Adrenal gland (tissue), 9 donors: ENCODE measurements at regions not wholly inside any gene's neighbourhood (a gene's known extent, or its start where the extent isn't known, plus 50 kb on each side); places are given as distances from the start of the nearest gene placed in this dataset.
A peak's percentile ranks its signal among the peaks of the same experiment; 100 is the strongest.

Source experiments
- DNase-seq, 7 donors: peaks; one replicate each; pipeline ENCODE4 v3.0.0-alpha.2; 2019 to 2020
- H3K27ac ChIP-seq, 5 donors: fragments of 200-600 bp; sonication (generic) in 4 of 5; 1 replicate in 3 of 5; 2 replicates in 2 of 5; pipeline versions ENCODE4 v1.5.1 to v1.8.0; 2016 to 2020; ENCODE audit warnings: mild to moderate bottlenecking in 1 of 5
- H3K27me3 ChIP-seq: fragments of 200-600 bp; 2 replicates; pipeline ENCODE4 v1.8.0; 2021
- H3K36me3 ChIP-seq, 2 donors: fragments of 200-600 bp; replicated peaks in 1 of 2; 1 replicate in 1 of 2; 2 replicates in 1 of 2; pipeline versions ENCODE4 v1.5.1 to v1.8.0; 2018 to 2022
- H3K4me1 ChIP-seq, 2 donors: fragments of 200-600 bp; replicated peaks in 1 of 2; 1 replicate in 1 of 2; 2 replicates in 1 of 2; pipeline versions ENCODE4 v1.5.1 to v1.8.0; 2018 to 2021
- H3K4me3 ChIP-seq, 4 donors: fragments of 200-600 bp; sonication (generic) in 3 of 4; one replicate each; pipeline ENCODE4 v1.5.1; 2016 to 2018
- H3K9me3 ChIP-seq, 3 donors: fragments of 200-600 bp; sonication (generic) in 1 of 3; replicated peaks in 1 of 3; 1 replicate in 2 of 3; 2 replicates in 1 of 3; pipeline versions ENCODE4 v1.5.1 to v1.8.0; 2016 to 2021
- POLR2A ChIP-seq, 2 donors: fragments of 450-650 bp; IDR thresholded peaks; one replicate each; pipeline ENCODE4 v1.6.1; 2017; ENCODE audit warnings: antibody characterized with exemption in 2 of 2, mild to moderate bottlenecking in 2 of 2, moderate library complexity in 1 of 2
- WGBS, 4 donors: extraction: QIAGEN DNeasy Blood & Tissue Kit in 2 of 4; methylation state at CpG; one replicate each; pipeline versions ENCODE4 v1.1.5 to v1.1.7; 2013 to 2017; 5-methylcytosine and 5-hydroxymethylcytosine counted together
- intact Hi-C, 2 donors: fragments of 100-400 bp; cut with DNase I; formaldehyde crosslinking; loops; one replicate each; pipeline versions ENCODE4 v1.14.1 to v1.15.0; 2022 to 2023
- TF ChIP-seq, protein P1 (sequence below), 6 experiments: fragments of 450-650 bp in 4 of 6; fragments of 200-600 bp in 2 of 6; sonication (generic) in 1 of 6; IDR thresholded peaks; 1 replicate in 5 of 6; 2 replicates in 1 of 6; pipeline versions ENCODE4 v1.5.1 to v1.8.0; 2016 to 2021; ENCODE audit warnings: antibody characterized with exemption in 6 of 6, mild to moderate bottlenecking in 2 of 6, moderate library complexity in 1 of 6
- donor health status: healthy with polysubstance abuse.
- donor health status: Bipolar disorder and iron deficiency.
- donor health status: DM: yes; HTN: yes; CAD: no.
- donor health status: DM: no; HTN: no; CAD: no.
- donor health status: DM: no; HTN: no; CAD: no.

- Histone ChIP-seq H3K4me3 (no peak overlapping the region), H3K27me3 (no peaks in the 10 kb centered on the region), H3K27ac (no peak overlapping the region), H3K36me3 (no peaks in the 10 kb centered on the region), H3K4me1 (peaks cover 0 to 9% of the 10 kb centered on the region in 2 donors), H3K9me3 (no peaks in the 10 kb centered on the region)
- intact Hi-C loops = loop anchor here in 1 of 2 donors (5.0 kb wide), 1 partner anchor 554 kb away; no protein-coding TSS in a partner anchor
- 66 to 76% (median 72%) methylated on average over 4 of the region's 4 CpGs for WGBS, 4 donors
- no peak for DNase-seq
- no peak for TF ChIP-seq POLR2A (IDR thresholded peaks at IDR 0.05)
- TF ChIP-seq, protein P1, sequence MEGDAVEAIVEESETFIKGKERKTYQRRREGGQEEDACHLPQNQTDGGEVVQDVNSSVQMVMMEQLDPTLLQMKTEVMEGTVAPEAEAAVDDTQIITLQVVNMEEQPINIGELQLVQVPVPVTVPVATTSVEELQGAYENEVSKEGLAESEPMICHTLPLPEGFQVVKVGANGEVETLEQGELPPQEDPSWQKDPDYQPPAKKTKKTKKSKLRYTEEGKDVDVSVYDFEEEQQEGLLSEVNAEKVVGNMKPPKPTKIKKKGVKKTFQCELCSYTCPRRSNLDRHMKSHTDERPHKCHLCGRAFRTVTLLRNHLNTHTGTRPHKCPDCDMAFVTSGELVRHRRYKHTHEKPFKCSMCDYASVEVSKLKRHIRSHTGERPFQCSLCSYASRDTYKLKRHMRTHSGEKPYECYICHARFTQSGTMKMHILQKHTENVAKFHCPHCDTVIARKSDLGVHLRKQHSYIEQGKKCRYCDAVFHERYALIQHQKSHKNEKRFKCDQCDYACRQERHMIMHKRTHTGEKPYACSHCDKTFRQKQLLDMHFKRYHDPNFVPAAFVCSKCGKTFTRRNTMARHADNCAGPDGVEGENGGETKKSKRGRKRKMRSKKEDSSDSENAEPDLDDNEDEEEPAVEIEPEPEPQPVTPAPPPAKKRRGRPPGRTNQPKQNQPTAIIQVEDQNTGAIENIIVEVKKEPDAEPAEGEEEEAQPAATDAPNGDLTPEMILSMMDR (IDR thresholded peaks at IDR 0.05) = no peak
Observed at GRCh38 chr7:28297801-28298459, 114.4 kb upstream of the CREB5 start.

- no peaks in the 10 kb centered on the region for H3K36me3 ChIP-seq
- H3K4me1 ChIP-seq = peaks cover 0 to 9% of the 10 kb centered on the region in 2 donors
- intact Hi-C loops = loop anchor here in 1 of 2 donors (5.0 kb wide), 1 partner anchor 553 kb away; no protein-coding TSS in a partner anchor
- no peaks in the 10 kb centered on the region for H3K27me3 ChIP-seq
- DNase-seq = peak; percentile 21 to 78 (median 50)
- TF ChIP-seq POLR2A (IDR thresholded peaks at IDR 0.05) = no peak
- TF ChIP-seq, protein P1 (IDR thresholded peaks at IDR 0.05) = peak; percentile 30 to 61 (median 48)
- WGBS, 4 donors = 22 to 42% (median 31%) methylated on average over 7 of the region's 7 CpGs
- no peak overlapping the region for H3K4me3 ChIP-seq
- H3K9me3 ChIP-seq = no peaks in the 10 kb centered on the region
- no peak overlapping the region for H3K27ac ChIP-seq
Observed at GRCh38 chr7:28298870-28299518, 113.3 kb upstream of the CREB5 start.

DNA sequence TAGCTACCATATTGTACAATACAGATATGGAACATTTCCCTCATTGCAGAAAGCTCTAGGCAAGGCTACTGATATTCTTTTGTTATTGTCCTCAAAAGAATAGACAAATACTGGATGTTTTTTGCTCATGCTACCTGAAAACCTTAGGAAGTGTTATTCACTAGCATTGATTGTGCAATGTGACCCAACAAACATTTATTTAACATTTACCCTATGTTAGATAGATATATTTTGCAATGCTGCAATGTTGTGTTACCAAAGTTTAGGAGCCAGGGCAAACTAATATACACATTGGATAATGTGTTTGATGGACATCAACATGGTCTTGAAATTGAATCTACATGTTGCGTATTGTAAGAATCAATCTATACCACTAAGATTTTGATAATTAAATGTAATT is 112.8 kb upstream of the CREB5 start:
- Histone ChIP-seq H3K27me3 (no peaks in the 10 kb centered on the region), H3K9me3 (no peaks in the 10 kb centered on the region), H3K4me1 (peaks cover 0 to 9% of the 10 kb centered on the region in 2 donors), H3K27ac (no peak overlapping the region), H3K4me3 (no peak overlapping the region), H3K36me3 (no peaks in the 10 kb centered on the region)
- TF ChIP-seq, protein P1 (IDR thresholded peaks at IDR 0.05) = no peak
- no peak for TF ChIP-seq POLR2A (IDR thresholded peaks at IDR 0.05)
- DNase-seq = no peak
- intact Hi-C loops = loop anchor here in 1 of 2 donors (5.0 kb wide), 1 partner anchor 553 kb away; no protein-coding TSS in a partner anchor
- 95 to 100% (median 100%) methylated on average over 1 of the region's 1 CpG for WGBS, 4 donors

DNA sequence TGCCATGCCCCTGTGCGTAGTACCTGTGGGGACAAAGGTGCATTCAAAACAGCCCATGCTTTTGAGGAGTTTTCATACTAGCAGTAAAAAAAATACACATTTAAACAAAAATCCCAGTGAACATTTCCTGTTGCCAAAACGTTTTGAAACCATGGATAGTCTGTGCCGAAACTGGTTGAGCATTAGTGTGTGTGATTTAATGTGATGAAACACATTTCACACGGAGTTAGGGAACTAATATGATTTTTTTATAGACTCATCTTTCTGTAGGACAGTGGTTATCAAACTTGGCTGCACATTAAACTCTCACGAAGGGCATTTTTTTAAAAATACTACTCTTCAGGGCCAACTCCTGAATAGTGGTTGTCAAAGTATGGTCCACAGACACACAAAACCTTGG is 111.8 kb upstream of the CREB5 start:
- no peak overlapping the region for H3K27ac ChIP-seq
- peaks cover 0 to 9% of the 10 kb centered on the region in 2 donors for H3K4me1 ChIP-seq
- DNase-seq = no peak
- no peaks in the 10 kb centered on the region for H3K9me3 ChIP-seq
- H3K4me3 ChIP-seq = no peak overlapping the region
- no peak for TF ChIP-seq POLR2A (IDR thresholded peaks at IDR 0.05)
- TF ChIP-seq, protein P1 (IDR thresholded peaks at IDR 0.05) = no peak
- intact Hi-C loops = no loop called here
- 31 to 45% (median 40%) methylated on average over 5 of the region's 5 CpGs for WGBS, 4 donors
- no peaks in the 10 kb centered on the region for H3K36me3 ChIP-seq
- H3K27me3 ChIP-seq = no peaks in the 10 kb centered on the region
